SK-N-SH (cell line): ENCODE measurements at regions not wholly inside any gene's neighbourhood (a gene's known extent, or its start where the extent isn't known, plus 50 kb on each side); places are given as distances from the start of the nearest gene placed in this dataset.

ENCODE experiments used
- CHD2 ChIP-seq: fragments of 150-350 bp; IDR thresholded peaks from 2 replicates; pipeline ENCODE4 v1.6.1; 2018; ENCODE audit warnings: low read length; ENCODE audit not compliant: partially characterized antibody
- EP300 ChIP-seq, 2 experiments: IDR thresholded peaks; 2 replicates each; pipeline versions ENCODE4 v1.4.0 to v1.6.1; 2012; ENCODE audit warnings: borderline replicate concordance in 1 of 2, low read depth in 1 of 2, low read length in 1 of 2
- EZH2phosphoT487 ChIP-seq: fragments of 200-600 bp; sonication (generic); IDR thresholded peaks from 2 replicates; pipeline ENCODE4 v1.6.1; 2017; ENCODE audit warnings: low read depth, mixed run types, mild to moderate bottlenecking, antibody characterized with exemption, moderate library complexity, borderline replicate concordance
- FOXM1 ChIP-seq: IDR thresholded peaks from 2 replicates; pipeline ENCODE4 v1.4.0; 2012; ENCODE audit warnings: low read depth, mild to moderate bottlenecking
- MXI1 ChIP-seq: IDR thresholded peaks from 2 replicates; pipeline ENCODE4 v1.6.1; 2012; ENCODE audit warnings: mild to moderate bottlenecking, low read depth, low read length, improper control_type of control experiment
- NFIC ChIP-seq: IDR thresholded peaks from 2 replicates; pipeline ENCODE4 v1.4.0; 2012; ENCODE audit warnings: borderline replicate concordance
- NRF1 ChIP-seq: IDR thresholded peaks from 2 replicates; pipeline ENCODE4 v1.6.1; 2012; ENCODE audit warnings: low read depth, mild to moderate bottlenecking, low read length
- POLR2AphosphoS5 ChIP-seq: IDR thresholded peaks from 2 replicates; pipeline ENCODE4 v1.6.1; 2012; ENCODE audit warnings: low read depth, low read length
- TCF12 ChIP-seq: IDR thresholded peaks from 2 replicates; pipeline ENCODE4 v1.4.0; 2012
- TEAD4 ChIP-seq: IDR thresholded peaks from 2 replicates; pipeline ENCODE4 v1.4.0; 2012; ENCODE audit warnings: mild to moderate bottlenecking, borderline replicate concordance; ENCODE audit not compliant: insufficient read depth
- TF ChIP-seq, protein P1 (sequence below): fragments of 200-600 bp; sonication (generic); IDR thresholded peaks from 2 replicates; pipeline ENCODE4 v1.6.1; 2017; ENCODE audit warnings: antibody characterized with exemption, mild to moderate bottlenecking, moderate library complexity
- TF ChIP-seq, protein P2 (sequence below): IDR thresholded peaks from 2 replicates; pipeline ENCODE4 v1.4.0; 2012; ENCODE audit warnings: low read depth
- TF ChIP-seq, protein P3 (sequence below): IDR thresholded peaks from 2 replicates; pipeline ENCODE4 v1.4.0; 2012; ENCODE audit warnings: low read depth, borderline replicate concordance

DNA sequence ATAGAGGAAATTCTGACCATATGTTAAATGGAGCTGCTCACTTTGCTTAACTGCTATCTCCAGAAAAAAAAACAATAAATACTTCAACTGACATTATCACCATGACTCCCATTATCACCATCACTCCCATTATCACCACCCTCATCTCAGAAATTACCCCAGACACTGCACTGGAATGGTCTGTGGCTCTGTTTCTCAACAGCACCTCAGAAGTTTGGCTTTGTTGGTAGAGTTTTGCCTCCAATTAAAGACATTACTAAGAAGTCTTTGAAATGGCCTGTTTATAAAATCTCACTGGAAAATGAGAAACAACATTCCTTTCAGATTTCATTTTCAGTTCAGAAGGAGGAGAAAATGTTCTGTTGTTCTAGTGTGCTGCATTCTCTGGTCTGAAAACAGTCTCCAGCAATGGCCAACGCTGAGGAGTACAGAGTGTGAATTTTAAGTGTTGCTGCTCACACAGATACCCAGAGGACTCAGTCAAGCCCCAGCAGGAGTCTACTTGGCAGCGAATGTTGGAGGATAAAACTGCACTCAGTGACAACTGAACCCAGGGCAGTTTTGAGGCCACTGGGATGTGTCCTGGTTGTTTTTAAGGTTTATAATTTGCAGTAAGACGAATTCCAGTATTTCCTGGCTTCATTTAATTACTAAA is 364.5 kb upstream of the CDH2 start:
- TF ChIP-seq, protein P1, sequence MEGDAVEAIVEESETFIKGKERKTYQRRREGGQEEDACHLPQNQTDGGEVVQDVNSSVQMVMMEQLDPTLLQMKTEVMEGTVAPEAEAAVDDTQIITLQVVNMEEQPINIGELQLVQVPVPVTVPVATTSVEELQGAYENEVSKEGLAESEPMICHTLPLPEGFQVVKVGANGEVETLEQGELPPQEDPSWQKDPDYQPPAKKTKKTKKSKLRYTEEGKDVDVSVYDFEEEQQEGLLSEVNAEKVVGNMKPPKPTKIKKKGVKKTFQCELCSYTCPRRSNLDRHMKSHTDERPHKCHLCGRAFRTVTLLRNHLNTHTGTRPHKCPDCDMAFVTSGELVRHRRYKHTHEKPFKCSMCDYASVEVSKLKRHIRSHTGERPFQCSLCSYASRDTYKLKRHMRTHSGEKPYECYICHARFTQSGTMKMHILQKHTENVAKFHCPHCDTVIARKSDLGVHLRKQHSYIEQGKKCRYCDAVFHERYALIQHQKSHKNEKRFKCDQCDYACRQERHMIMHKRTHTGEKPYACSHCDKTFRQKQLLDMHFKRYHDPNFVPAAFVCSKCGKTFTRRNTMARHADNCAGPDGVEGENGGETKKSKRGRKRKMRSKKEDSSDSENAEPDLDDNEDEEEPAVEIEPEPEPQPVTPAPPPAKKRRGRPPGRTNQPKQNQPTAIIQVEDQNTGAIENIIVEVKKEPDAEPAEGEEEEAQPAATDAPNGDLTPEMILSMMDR = no peak
- TF ChIP-seq EZH2phosphoT487 = no peak
- no peak for TF ChIP-seq POLR2AphosphoS5
- TF ChIP-seq EP300 (IDR thresholded peaks at IDR 0.05; ENCODE audit: borderline replicate concordance in 1 of 2, low read depth in 1 of 2, low read length in 1 of 2) = peak in 1 of 2 experiments; percentile 41; a peak in 1 of 4 replicates
- no peak for TF ChIP-seq CHD2
- TF ChIP-seq NFIC = no peak
- TF ChIP-seq, protein P2, sequence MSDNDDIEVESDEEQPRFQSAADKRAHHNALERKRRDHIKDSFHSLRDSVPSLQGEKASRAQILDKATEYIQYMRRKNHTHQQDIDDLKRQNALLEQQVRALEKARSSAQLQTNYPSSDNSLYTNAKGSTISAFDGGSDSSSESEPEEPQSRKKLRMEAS = no peak
- TF ChIP-seq FOXM1 = no peak
- TF ChIP-seq, protein P3, sequence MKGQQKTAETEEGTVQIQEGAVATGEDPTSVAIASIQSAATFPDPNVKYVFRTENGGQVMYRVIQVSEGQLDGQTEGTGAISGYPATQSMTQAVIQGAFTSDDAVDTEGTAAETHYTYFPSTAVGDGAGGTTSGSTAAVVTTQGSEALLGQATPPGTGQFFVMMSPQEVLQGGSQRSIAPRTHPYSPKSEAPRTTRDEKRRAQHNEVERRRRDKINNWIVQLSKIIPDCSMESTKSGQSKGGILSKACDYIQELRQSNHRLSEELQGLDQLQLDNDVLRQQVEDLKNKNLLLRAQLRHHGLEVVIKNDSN = no peak
- TF ChIP-seq TCF12 = no peak
- no peak for TF ChIP-seq NRF1
- TF ChIP-seq TEAD4 = no peak
- TF ChIP-seq MXI1 = no peak
